GM18526 (cell line): ENCODE measurements at regions not wholly inside any gene's neighbourhood (a gene's known extent, or its start where the extent isn't known, plus 50 kb on each side); places are given as distances from the start of the nearest gene placed in this dataset.

Experiments used
- POLR2A ChIP-seq: IDR thresholded peaks from 3 replicates; pipeline ENCODE4 v1.6.1; 2011; ENCODE audit not compliant: insufficient read length; ENCODE audit errors: extremely low read depth

DNA sequence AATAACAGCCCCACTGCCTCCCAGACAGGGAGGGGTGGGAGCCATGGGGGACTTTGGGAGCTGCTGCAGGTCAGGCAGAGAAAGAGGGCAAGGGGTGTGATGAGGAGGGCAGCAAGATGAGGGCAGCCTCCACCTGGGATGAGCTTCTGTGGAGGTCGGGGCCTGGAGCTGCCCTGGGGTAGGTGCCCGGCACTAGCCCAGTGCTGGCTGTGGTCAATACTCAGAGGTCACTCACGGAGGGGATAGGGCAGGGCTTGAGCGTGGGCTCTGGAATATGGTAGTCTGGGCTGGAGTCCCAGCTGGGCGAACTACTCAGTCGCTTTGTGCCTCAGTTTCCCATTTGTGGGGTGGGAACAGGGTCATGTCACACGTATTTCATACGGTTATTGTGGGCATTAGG is 169.0 kb downstream of the IRF8 start:
- TF ChIP-seq POLR2A: no peak

DNA sequence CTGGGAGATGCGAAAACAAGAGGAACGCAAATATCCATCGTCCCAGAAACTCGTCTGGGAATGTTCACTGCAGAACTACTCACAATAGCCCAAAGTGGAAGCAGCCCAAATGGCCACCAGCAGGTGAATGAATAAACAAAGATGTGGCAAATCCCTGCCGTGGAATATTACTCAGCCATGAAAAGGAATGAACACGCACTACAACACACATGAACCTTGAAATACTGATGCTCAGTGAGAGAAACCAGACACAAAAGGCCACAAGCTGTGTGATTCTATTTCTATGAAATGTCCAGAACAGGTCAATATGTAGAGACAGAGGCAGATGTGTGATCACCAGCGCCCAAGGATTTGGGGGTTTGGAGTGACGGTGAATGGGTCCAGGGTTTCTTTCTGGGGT is 169.8 kb downstream of the IRF8 start:
- no peak for TF ChIP-seq POLR2A

DNA sequence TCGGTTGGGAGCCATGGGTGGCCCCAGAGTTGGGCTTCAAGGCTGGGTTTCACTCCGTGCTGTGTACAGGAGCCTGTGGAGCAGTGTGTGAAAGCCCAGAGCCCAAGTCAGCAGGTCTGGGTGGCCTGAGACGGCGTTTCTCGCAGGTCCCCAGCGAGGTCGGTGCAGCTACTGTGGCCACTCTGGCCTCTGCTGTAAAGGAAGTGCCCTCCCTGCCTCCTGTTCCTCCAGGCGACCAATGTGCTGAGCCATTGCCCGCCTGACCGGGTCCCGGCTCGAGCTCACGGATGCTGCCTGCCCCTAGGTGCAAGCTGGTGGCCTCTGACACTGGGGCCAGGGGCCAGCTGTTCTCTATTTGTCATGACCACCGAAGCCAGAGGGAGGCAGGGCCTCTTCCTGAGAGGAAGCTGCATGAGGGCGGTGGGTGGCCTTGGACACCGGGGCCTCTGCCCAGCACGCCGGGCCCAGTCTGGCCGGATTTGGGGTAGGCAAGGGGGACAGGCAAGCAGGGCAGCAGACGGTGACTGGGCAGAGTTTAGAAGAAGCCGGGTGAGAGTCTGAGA is 170.9 kb downstream of the IRF8 start:
- no peak for TF ChIP-seq POLR2A

DNA sequence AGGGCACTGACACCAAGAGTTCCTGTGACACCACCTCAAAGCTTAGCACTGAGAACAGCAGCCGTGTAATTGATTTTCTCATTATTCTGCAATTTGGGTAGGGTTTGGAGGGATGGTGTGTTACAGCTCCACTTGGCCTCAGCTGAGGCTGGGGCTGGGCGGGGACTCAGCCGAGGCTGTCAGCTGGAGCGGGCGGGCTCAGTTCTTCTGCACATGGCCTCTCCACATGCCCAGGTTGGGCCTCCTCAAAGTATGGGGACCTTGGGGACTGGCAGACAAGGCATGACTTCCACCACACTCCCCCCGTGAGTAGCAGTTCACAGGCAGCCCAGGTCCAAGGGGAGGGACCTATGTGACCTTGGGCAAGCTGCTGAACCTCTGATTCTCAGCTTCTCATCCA is 171.5 kb downstream of the IRF8 start:
- no peak for TF ChIP-seq POLR2A

DNA sequence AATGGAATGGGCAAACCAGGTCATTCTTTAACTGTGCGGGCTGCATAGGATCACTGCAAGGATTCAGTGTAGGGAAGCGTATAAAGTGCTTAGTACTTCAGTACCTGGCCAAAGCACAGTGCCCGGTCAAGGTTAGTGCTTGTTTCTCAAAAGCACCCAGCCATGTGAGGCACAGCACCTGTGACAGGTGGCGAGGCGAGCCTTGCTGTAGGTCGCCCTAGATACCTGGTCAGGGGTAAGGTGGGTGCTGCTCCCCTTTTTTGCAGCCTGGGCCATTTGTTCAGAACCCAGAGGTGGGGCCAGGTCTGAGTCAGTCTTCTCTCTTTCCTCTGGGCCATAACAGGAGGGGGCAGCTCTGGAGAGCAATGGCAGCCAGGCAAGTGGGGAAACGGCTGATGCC is 172.0 kb downstream of the IRF8 start:
- TF ChIP-seq POLR2A: no peak

DNA sequence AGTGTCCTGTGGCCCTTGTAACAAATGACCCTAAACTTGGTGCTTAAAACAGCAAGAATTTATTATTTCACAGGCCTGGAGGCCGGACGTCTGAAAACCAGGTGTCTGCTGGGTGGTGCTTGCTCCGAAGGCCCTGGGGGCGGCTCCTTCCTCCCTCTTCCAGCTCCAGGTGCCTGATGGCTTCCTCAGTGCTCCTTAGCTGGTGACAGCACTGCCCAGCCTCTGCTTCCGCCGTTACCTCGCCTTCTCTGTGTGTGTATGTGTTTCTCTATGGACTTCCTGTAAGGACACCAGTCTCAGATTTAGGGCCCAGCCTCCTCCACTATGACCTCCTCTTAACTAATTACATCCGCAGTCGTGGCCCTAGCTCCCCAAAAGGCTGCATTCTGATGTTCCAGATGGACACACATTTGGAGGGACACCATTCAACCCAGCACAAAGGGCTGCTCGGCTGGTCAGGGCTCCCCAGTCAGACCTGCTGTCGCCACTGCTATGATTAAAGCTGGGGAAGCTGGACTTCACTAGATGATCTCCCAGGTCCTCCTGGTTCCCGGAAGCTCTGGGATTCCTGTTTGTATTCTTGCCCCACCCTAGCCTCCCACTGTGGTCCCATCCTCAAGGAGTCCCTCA is 172.8 kb downstream of the IRF8 start:
- no peak for TF ChIP-seq POLR2A

DNA sequence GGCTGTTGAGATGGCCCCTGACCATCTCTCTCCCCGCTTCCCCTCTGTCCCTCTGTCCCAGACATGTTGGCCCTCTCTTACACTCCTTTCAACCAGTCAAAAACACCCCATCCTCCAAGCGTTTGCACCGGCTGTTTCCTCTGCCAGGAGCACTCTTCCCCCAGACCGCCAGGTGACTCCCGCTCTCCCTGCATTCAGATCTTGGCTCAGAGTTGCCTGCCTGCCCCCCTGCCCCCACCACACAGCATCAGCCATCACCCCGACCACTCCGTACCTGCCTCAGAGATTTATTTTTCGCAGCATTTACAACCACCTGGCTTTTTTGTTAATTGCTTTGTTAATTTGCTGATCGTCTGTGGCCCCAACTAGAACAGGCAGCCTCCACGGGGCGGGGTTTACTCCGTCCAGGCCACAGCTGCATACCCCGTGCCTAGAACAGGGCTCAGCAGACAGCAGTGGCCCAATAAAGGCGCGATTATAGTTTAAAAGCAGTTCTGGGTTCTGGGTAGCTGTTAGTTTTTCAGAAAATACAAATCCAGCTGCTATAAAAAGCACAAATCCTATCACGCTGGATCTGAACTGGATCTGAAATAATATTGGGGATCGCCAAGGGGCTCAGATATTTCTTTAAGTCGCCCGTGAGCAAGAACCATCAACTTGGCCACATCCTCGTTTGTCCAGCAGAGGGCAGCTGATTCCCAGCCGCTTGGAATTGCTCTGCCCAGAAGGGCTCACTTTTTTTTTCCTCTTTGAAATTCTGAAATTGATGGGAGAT is 173.6 kb downstream of the IRF8 start:
- no peak for TF ChIP-seq POLR2A

DNA sequence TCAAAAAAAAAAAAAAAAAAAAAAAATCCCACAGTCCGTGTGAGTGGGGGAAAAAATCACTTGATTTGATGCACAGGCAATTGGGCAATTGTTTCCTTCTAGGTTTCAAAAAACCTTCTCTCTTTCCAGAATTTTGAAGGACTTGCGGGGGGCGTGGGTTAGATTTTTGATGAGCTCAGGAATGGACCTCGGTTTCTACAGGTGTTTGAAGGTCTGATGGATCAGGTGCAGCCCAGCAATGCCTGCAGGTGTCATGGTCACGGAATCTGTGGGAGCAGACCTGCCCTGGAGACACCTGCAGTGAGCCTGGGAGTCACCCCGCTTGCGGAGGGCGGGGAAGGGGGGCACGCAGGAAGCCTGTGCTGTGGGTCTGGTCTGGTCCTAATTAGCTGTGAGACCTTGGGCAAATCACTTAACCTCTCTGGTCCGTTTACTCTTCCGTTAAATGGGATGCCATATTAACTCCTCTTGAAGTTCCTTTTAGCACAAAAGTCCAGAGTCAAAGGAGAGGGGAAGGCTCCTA is 174.2 kb downstream of the IRF8 start:
- no peak for TF ChIP-seq POLR2A

DNA sequence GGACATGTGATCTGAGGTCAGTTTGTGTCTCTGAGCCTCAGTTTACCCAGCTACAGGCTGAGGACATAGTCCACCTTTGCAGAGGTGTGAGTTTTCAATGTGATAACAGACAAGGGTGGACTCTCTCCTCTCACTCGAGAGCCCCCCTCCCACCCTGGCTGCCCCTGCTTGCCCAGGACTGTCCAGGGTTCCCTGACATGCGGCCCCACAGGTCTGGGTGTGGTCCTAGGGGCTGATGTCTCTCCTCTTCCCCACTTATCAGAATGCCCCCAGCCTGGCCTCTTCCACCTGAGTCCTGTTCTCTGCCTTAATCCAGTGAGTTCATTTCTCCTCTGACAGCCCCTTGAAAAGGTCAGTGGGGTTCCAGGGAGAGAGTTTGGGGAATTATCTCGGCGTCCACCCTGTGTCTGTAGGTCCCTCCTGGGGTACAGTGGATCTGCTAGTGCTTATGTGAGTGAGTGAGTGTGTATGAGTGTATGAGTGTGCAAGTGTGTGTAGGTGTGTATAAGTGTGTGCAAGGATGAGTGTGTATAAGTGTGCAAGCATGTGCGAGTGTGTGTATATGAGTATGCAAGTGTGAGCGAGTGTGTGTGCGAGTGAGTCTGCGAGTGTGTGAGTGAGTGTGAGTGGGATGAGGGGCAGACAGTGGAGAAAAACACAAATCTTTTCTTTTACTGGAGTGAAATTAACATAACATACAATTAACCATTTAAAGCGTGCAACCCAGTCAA is 175.0 kb downstream of the IRF8 start:
- TF ChIP-seq POLR2A: no peak

DNA sequence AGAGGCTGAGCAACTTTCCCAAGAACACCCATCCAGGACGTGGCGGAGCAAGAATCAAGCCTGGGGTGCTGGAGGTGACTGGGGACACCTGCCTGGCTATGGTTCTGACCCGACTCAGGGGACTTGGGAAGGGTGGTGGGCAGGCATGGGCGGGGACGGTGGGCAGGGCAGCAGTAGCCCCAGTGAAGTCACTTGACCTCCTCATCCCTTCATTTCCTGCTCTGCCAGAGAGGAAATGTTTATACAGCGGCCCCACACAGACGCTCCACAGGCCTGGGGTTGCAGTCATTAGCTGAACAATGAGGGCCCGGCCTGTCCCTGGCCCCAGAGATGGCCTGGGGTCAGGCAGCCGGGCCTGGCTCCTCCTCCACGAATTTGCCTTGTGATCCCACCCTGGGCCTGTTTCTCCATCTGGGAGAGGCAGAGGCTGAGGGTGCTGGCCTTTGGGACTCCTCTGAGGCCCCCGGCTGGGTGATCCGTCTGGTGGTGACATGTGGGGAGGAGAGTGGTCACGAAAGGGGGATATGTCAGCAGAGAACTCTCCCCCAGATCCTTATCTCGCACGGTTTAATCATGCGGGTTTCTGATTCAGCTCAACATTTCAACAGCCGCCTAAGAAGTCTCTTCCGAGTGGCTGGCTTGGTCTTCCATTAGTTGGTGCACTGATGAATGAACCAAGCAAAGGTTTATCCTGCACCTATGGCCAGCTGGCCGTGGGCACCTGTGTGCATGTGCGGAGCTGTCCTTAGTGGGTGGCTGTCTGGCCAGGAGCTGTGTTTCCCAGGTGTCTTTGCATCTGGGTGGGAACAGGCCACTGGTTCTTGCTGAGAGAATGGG is 175.9 kb downstream of the IRF8 start:
- no peak for TF ChIP-seq POLR2A

DNA sequence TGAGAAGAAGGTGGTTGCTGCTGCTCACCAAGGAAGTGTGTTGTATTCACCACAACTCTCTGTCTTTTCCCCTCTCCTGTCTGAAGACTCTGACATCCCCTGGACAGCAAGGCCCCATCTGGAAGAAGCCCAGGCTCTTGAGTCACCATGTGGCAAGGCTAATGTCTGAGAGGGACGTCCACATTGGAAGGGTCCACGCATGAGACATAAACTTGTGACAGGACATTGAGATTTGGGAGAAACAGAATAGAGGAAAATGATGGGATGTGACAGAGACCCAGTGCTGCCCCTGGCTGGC is 176.5 kb downstream of the IRF8 start:
- no peak for TF ChIP-seq POLR2A

DNA sequence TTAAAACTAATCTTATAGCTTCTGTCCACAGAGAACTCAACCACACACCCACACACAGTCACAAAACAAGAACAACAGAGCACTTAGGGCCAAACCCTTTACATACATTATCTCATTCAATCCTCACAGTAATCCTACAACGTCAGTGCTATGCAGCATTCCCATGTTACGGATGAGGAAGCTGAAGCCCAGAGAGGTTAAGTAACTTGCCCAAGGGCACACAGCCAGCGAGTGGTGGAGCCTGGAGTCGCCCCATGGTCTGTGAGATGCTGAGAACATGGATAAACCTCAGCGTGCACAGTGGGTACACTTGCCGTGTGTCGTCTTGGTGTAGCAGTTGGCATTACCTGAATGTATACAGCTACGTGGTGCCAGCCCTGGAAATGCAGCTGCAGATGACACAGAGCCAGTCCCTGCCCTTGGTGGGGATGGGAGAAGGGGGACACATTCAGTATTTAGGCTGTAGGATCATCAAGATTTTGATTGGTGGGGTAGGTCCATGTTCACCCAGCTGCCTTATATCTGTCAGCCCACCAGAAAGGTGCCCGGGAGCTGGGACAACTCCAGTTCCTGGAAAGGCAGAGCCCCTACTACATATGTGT is 177.0 kb downstream of the IRF8 start:
- no peak for TF ChIP-seq POLR2A

DNA sequence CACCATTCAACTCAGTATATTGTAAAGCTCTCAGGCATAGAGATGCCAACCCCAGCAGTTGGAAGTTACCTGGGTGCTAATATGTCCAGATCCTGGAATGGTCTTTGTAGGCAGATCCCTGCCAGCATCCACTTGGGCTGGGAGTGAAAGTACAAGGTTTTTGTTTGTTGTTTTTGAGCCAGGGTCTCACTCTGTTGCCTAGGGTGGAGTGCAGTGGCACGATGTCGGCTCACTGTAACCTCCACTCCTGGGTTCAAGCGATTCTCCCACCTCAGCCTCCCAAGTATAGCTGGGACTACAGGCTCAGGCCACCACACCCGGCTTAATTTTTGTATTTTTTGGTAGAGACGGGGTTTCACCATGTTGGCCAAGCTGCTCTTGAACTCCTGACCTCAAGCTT is 177.6 kb downstream of the IRF8 start:
- no peak for TF ChIP-seq POLR2A

DNA sequence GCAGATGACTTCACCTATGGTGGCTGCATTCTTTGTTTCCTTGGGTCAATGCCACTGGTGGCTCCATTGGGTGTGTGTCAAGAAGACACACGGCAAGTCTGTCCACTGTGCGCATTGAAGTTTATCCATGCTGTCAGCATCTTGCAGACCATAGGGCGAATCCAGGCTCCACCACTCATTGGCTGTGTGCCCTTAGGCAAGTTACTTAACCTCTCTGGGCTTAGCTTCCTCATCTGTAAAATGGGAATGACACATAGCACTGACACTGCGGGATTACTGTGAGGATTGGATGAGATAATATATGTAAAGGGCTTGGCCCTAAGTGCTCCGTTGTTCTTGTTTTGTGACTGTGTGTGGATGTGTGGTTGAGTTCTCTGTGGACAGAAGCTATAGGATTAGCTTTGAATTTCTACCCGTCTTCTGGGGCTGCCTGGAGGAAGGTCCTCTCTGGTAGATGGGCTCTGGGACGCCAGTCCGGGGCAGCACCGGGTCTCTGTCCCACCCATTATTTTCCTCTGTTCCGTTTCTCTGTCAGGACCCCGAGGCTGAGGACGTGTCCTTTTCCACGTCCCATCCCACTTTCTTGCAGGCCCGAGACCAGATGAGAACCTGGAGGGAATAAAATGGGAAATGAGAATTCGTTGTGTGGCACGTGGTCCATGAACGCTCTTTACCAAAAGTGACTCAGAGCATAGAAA is 178.4 kb downstream of the IRF8 start:
- TF ChIP-seq POLR2A: no peak

DNA sequence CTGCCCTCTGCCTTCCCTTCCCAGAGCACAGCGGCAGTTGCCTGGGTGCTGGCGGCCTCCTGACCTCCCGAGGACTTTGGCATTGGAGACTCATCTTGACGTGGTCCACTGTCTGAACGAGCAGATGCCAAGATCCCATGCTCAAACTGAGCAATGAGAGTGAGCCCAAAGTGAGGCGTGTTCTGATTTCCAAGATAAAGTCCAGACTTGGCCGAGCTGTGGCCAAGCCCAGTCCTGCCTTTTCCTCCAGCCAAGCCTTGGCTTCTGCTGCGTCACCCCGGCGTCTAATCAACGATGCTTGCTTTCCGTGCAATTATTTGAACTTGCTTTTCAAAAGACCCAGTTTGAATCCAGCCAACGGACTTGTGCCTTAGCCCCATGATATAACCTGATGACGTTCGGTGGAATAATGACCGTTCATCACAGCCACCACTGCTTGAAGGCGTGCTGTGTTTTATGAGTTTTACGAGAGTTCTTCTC is 179.2 kb downstream of the IRF8 start:
- TF ChIP-seq POLR2A: no peak
